ENCODE measurements at regions not wholly inside any gene's neighbourhood (a gene's known extent, or its start where the extent isn't known, plus 50 kb on each side); places are given as distances from the start of the nearest gene placed in this dataset.
A peak's percentile ranks its signal among the peaks of the same experiment; 100 is the strongest.
"Not testable (repeated sequence)": the region's sequence is repeated elsewhere in the genome, so short reads cannot be mapped to it uniquely, and the experiment has no call there.

GRCh38 chr7:6959942-6960341, 133.9 kb upstream of the CCZ1B start:
- H3K36me3 ChIP-seq (ENCODE audit: control insufficient read depth, insufficient read depth, low read length); H3K9me3 ChIP-seq (ENCODE audit: control insufficient read depth, low read depth, low read length); H3K4me3 ChIP-seq (ENCODE audit: low read length); H3K27ac ChIP-seq (ENCODE audit: low read length); H3K27me3 ChIP-seq (ENCODE audit: control insufficient read depth, insufficient read depth, low read length); DNase-seq; H3K4me1 ChIP-seq (ENCODE audit: control insufficient read depth, insufficient read depth, low read length): not testable (repeated sequence)
- WGBS (ENCODE audit: insufficient coverage, low lambda C conversion rate) = no CpG with 5 or more reads among the region's 4 CpGs

- H3K27ac ChIP-seq (ENCODE audit: low read length); H3K4me1 ChIP-seq (ENCODE audit: control insufficient read depth, insufficient read depth, low read length); H3K4me3 ChIP-seq (ENCODE audit: low read length); H3K27me3 ChIP-seq (ENCODE audit: control insufficient read depth, insufficient read depth, low read length); H3K36me3 ChIP-seq (ENCODE audit: control insufficient read depth, insufficient read depth, low read length); DNase-seq; H3K9me3 ChIP-seq (ENCODE audit: control insufficient read depth, low read depth, low read length): not testable (repeated sequence)
- WGBS (ENCODE audit: insufficient coverage, low lambda C conversion rate) = no CpG with 5 or more reads among the region's 8 CpGs
Measured at GRCh38 chr7:6962871-6963270, 136.8 kb upstream of the CCZ1B start.

DNA sequence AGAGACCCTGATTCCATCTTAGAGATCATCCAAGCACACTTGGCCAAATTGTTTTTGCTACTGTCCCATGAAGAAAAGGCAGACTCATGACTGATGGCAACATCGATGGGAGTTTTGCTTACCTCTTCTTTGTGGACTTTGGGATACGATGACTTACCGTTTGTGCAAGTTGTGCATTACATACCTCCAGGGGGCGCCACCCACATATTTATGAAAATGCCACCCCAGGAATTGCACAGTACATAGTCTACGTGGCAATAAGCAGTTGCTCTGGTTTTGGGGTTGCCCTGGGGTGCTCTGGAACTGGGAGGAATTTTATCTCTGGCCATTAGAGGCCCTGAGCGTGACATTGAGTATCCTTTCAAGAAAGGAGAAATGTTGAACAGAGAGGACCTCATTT, 139.0 kb upstream of the CCZ1B start:
- not testable (repeated sequence) for H3K27me3 ChIP-seq (ENCODE audit: control insufficient read depth, insufficient read depth, low read length); H3K27ac ChIP-seq (ENCODE audit: low read length); H3K9me3 ChIP-seq (ENCODE audit: control insufficient read depth, low read depth, low read length); H3K4me1 ChIP-seq (ENCODE audit: control insufficient read depth, insufficient read depth, low read length); H3K4me3 ChIP-seq (ENCODE audit: low read length); H3K36me3 ChIP-seq (ENCODE audit: control insufficient read depth, insufficient read depth, low read length)
- WGBS (ENCODE audit: insufficient coverage, low lambda C conversion rate) = 60% methylated on average over 1 of the region's 6 CpGs
- peak; percentile 50 to 52 for DNase-seq

DNA sequence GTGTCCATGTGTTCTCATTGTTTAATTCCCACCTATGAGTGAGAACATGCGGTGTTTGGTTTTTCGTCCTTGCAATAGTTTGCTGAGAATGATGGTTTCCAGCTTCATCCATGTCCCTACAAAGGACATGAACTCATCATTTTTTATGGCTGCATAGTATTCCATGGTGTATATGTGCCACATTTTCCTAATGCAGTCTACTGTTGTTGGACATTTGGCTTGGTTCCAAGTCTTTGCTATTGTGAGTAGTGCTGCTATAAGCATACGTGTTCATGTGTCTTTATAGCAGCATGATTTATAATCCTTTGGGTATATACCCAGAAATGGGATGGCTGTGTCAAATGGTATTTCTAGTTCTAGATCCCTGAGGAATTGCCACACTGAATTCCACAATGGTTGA, 144.1 kb upstream of the CCZ1B start:
- not testable (repeated sequence) for H3K27me3 ChIP-seq (ENCODE audit: control insufficient read depth, insufficient read depth, low read length); H3K36me3 ChIP-seq (ENCODE audit: control insufficient read depth, insufficient read depth, low read length); H3K9me3 ChIP-seq (ENCODE audit: control insufficient read depth, low read depth, low read length); H3K4me1 ChIP-seq (ENCODE audit: control insufficient read depth, insufficient read depth, low read length); H3K4me3 ChIP-seq (ENCODE audit: low read length); H3K27ac ChIP-seq (ENCODE audit: low read length); DNase-seq
- WGBS (ENCODE audit: insufficient coverage, low lambda C conversion rate) = no CpG with 5 or more reads among the region's 3 CpGs

DNA sequence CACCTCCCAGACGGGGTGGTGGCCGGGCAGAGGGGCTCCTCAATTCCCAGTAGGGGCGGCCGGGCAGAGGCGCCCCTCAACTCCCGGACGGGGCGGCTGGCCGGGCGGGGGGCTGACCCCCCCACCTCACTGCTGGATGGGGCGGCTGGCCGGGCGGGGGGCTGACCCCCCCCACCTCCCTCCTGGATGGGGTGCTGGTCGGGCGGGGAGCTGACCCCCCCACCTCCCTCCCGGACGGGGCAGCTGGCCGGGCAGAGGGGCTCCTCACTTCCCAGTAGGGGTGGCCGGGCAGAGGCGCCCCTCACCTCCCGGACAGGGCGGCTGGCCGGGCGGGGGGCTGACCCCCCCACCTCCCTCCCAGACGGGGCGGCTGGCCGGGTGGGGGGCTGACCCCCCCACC, 148.8 kb upstream of the CCZ1B start:
- not testable (repeated sequence) for H3K27me3 ChIP-seq (ENCODE audit: control insufficient read depth, insufficient read depth, low read length); H3K4me1 ChIP-seq (ENCODE audit: control insufficient read depth, insufficient read depth, low read length); H3K9me3 ChIP-seq (ENCODE audit: control insufficient read depth, low read depth, low read length); DNase-seq; H3K36me3 ChIP-seq (ENCODE audit: control insufficient read depth, insufficient read depth, low read length); H3K4me3 ChIP-seq (ENCODE audit: low read length); H3K27ac ChIP-seq (ENCODE audit: low read length)
- no CpG with 5 or more reads among the region's 27 CpGs for WGBS (ENCODE audit: insufficient coverage, low lambda C conversion rate)

- no CpG with 5 or more reads among the region's 28 CpGs for WGBS (ENCODE audit: insufficient coverage, low lambda C conversion rate)
- DNase-seq; H3K4me1 ChIP-seq (ENCODE audit: control insufficient read depth, insufficient read depth, low read length); H3K9me3 ChIP-seq (ENCODE audit: control insufficient read depth, low read depth, low read length); H3K27ac ChIP-seq (ENCODE audit: low read length); H3K27me3 ChIP-seq (ENCODE audit: control insufficient read depth, insufficient read depth, low read length); H3K4me3 ChIP-seq (ENCODE audit: low read length); H3K36me3 ChIP-seq (ENCODE audit: control insufficient read depth, insufficient read depth, low read length): not testable (repeated sequence)
Measured at GRCh38 chr7:6975346-6975745, 149.3 kb upstream of the CCZ1B start.

GRCh38 chr7:6977368-6977767, 151.3 kb upstream of the CCZ1B start:
- H3K36me3 ChIP-seq (ENCODE audit: control insufficient read depth, insufficient read depth, low read length); H3K27ac ChIP-seq (ENCODE audit: low read length); DNase-seq; H3K27me3 ChIP-seq (ENCODE audit: control insufficient read depth, insufficient read depth, low read length); H3K4me1 ChIP-seq (ENCODE audit: control insufficient read depth, insufficient read depth, low read length); H3K4me3 ChIP-seq (ENCODE audit: low read length); H3K9me3 ChIP-seq (ENCODE audit: control insufficient read depth, low read depth, low read length): not testable (repeated sequence)
- no CpG with 5 or more reads among the region's 3 CpGs for WGBS (ENCODE audit: insufficient coverage, low lambda C conversion rate)

GRCh38 chr7:6978326-6978725, 152.3 kb upstream of the CCZ1B start:
- not testable (repeated sequence) for H3K4me1 ChIP-seq (ENCODE audit: control insufficient read depth, insufficient read depth, low read length); H3K36me3 ChIP-seq (ENCODE audit: control insufficient read depth, insufficient read depth, low read length); H3K27ac ChIP-seq (ENCODE audit: low read length); H3K4me3 ChIP-seq (ENCODE audit: low read length); DNase-seq; H3K27me3 ChIP-seq (ENCODE audit: control insufficient read depth, insufficient read depth, low read length); H3K9me3 ChIP-seq (ENCODE audit: control insufficient read depth, low read depth, low read length)
- no CpG with 5 or more reads among the region's 3 CpGs for WGBS (ENCODE audit: insufficient coverage, low lambda C conversion rate)

DNA sequence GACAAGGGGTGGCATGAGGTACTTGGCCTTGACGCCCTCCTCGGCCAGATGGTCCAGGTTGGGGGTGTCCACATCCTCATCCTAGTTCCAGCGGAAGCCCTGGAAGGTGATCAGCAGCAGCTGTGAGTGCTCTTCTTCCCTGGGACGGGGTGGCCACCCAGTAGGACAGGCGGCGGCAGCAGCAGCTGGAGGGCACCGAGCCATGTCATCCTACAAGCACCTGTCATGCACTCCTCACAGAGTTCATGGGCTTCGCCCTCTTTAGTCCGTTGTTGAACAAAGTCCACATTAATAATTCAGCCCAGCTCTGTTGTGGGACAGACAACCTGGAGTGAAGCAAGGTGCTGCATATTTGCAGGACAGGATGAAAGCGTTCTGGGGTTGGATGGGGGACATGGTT, 153.4 kb upstream of the CCZ1B start:
- H3K4me3 ChIP-seq (ENCODE audit: low read length); H3K27ac ChIP-seq (ENCODE audit: low read length); H3K36me3 ChIP-seq (ENCODE audit: control insufficient read depth, insufficient read depth, low read length); H3K4me1 ChIP-seq (ENCODE audit: control insufficient read depth, insufficient read depth, low read length); H3K27me3 ChIP-seq (ENCODE audit: control insufficient read depth, insufficient read depth, low read length); H3K9me3 ChIP-seq (ENCODE audit: control insufficient read depth, low read depth, low read length): not testable (repeated sequence)
- no CpG with 5 or more reads among the region's 10 CpGs for WGBS (ENCODE audit: insufficient coverage, low lambda C conversion rate)
- DNase-seq = peak in 1 of 2 donors; percentile 22

DNA sequence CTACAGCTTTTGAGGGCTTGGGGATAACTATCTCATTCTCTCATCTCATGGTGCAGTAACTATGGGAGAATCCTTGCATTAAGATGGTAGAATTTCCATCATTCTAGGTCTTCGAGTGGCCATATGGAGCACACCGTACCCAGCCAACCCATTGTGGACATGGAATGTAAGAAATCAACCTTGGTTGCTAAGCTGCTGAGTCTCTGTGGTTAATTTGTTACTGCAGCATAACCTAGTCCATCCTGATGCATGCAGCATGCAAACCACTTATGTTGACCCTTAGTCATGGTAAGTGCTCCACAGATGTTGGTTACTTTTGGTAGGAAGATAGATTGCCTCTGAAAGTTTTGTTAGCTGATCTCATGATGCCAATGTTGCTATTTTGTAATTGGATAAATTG, 156.3 kb upstream of the CCZ1B start:
- DNase-seq; H3K27me3 ChIP-seq (ENCODE audit: control insufficient read depth, insufficient read depth, low read length); H3K9me3 ChIP-seq (ENCODE audit: control insufficient read depth, low read depth, low read length); H3K4me3 ChIP-seq (ENCODE audit: low read length); H3K36me3 ChIP-seq (ENCODE audit: control insufficient read depth, insufficient read depth, low read length); H3K27ac ChIP-seq (ENCODE audit: low read length); H3K4me1 ChIP-seq (ENCODE audit: control insufficient read depth, insufficient read depth, low read length): not testable (repeated sequence)
- WGBS (ENCODE audit: insufficient coverage, low lambda C conversion rate) = no CpG with 5 or more reads among the region's 2 CpGs

DNA sequence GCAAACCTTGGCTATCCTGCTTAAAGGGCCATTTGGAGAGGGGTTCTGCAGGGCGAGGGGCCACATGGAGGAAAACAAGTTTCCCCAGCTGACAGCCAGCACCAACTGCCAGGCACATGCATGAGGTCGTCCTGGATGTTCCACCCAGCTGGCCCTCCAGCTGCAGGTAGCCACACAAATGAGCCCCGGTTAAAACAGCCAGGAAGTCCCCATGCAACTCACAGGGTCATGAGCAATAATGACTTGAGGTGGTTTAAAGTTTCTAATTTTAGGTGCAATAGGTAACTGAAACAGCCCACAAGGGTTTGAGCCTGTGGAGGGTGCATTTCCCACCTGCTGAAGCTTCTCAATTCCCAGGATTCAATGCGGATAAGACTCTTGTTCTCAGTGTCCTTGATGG, 160.8 kb upstream of the CCZ1B start:
- not testable (repeated sequence) for H3K4me3 ChIP-seq (ENCODE audit: low read length); H3K27me3 ChIP-seq (ENCODE audit: control insufficient read depth, insufficient read depth, low read length); H3K36me3 ChIP-seq (ENCODE audit: control insufficient read depth, insufficient read depth, low read length); DNase-seq; H3K9me3 ChIP-seq (ENCODE audit: control insufficient read depth, low read depth, low read length); H3K4me1 ChIP-seq (ENCODE audit: control insufficient read depth, insufficient read depth, low read length); H3K27ac ChIP-seq (ENCODE audit: low read length)
- WGBS (ENCODE audit: insufficient coverage, low lambda C conversion rate) = no CpG with 5 or more reads among the region's 4 CpGs

Measured in large intestine (tissue), 3 donors.